ENCODE measurements at regions not wholly inside any gene's neighbourhood (a gene's known extent, or its start where the extent isn't known, plus 50 kb on each side); places are given as distances from the start of the nearest gene placed in this dataset.

GRCh38 chr9:81370650-81371049 lies 318.7 kb downstream of the TLE1 start:
- TF ChIP-seq CTCF (IDR thresholded peaks at IDR 0.05): no peak
- TF ChIP-seq POLR2AphosphoS5 (IDR thresholded peaks at IDR 0.05): no peak
- no peak for TF ChIP-seq EP300 (IDR thresholded peaks at IDR 0.05; ENCODE audit: low read depth)

Measured in transverse colon (tissue), 4 donors.